ENCODE measurements at regions not wholly inside any gene's neighbourhood (a gene's known extent, or its start where the extent isn't known, plus 50 kb on each side); places are given as distances from the start of the nearest gene placed in this dataset.

DNA sequence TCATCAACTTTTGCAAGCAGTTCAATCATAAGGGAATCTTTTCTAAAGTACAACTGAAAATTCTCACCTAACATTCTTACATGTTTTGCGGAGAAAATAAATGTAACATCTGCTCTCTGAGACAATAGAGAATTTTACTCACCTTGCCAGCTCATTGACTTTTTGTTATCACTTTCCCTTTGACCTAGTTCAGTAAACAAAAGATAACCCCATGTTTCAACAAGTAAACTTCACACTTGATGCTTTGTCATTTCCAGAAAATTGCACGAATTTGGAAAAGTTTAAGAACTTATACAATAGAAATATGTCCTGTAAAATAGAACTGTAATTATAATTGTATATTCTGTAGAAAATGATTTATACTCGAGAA lies 1110.0 kb upstream of the ACVR2A start:
- no peaks in the 10 kb centered on the region for H3K4me1 ChIP-seq (ENCODE audit: control insufficient read depth, extremely low read depth, insufficient read depth, low read length)
- DNase-seq (ENCODE audit: low read depth in 2 of 2): no peak
- no peak overlapping the region for H3K4me2 ChIP-seq (ENCODE audit: extremely low read depth, insufficient read depth, low read length)
- TF ChIP-seq CTCF (conservative IDR thresholded peaks at IDR 0.05 in 1 of 2, IDR thresholded peaks at IDR 0.05 in 1 of 2; ENCODE audit: low read depth in 1 of 2, low read length in 2 of 2): no peak
- no peak for TF ChIP-seq EZH2 (IDR thresholded peaks at IDR 0.05; ENCODE audit: low read length, missing control alignments)
- no peak overlapping the region for H3K4me3 ChIP-seq (replicated peaks in 1 of 4; ENCODE audit: control extremely low read depth in 1 of 4, insufficient read depth in 1 of 4, low read depth in 3 of 4, low read length in 4 of 4)
- H3K27me3 ChIP-seq (ENCODE audit: control insufficient read depth, insufficient read depth, low read length): no peaks in the 10 kb centered on the region
- H2AFZ ChIP-seq (ENCODE audit: low read length): no peak overlapping the region
- no peaks in the 10 kb centered on the region for H3K9me3 ChIP-seq (ENCODE audit: control insufficient read depth, insufficient read depth, low read depth, low read length)
- H3K27ac ChIP-seq (ENCODE audit: insufficient read depth, low read length): no peak overlapping the region
- no peaks in the 10 kb centered on the region for H3K79me2 ChIP-seq (ENCODE audit: control insufficient read depth, insufficient read depth, low read length)
- no peak overlapping the region for H3K9ac ChIP-seq (ENCODE audit: insufficient read depth, low read length)
- no peaks in the 10 kb centered on the region for H4K20me1 ChIP-seq (ENCODE audit: control insufficient read depth, extremely low read depth, insufficient read depth, low read length)
- no peaks in the 10 kb centered on the region for H3K36me3 ChIP-seq (ENCODE audit: control insufficient read depth, insufficient read depth, low read length)

DNA sequence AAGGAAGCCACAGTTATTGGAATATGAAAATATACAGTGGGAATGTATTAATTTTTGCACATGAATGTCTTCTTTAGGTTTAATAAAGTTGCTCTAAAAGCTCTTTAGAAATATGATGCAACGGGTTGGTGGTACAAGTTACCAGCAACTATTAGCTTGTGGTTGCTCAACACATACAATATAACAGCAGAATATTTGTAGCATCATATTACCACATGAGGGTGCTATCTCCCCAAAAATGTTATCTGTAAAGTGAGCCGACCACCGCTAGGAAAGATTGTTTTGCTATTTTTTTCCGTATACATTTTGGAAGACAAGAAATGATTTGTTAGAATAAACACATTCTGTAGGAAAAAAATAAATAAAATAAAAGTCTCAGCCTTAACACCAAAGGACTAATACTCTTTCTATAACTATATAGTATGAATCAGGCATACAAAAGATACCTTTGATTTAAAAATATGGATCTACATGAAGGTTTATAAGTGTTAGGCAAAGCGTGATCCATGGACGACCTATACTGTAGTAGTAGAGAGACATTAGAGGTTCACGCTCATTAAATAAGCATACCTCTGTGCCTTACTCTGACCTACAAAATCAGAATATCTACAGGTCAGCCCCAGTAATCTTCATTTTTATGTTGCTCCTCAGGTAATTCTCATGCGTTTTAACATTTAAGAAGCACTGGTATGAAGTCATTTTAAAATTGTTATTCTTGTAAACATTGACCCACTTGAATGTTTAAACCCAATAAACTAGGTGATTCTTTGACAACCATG lies 1110.6 kb upstream of the ACVR2A start:
- Histone ChIP-seq H3K27ac (ENCODE audit: insufficient read depth, low read length) (no peak overlapping the region), H3K4me1 (ENCODE audit: control insufficient read depth, extremely low read depth, insufficient read depth, low read length) (no peaks in the 10 kb centered on the region)
- peak; percentile 39 to 53 for TF ChIP-seq CTCF (conservative IDR thresholded peaks at IDR 0.05 in 1 of 2, IDR thresholded peaks at IDR 0.05 in 1 of 2; ENCODE audit: low read depth in 1 of 2, low read length in 2 of 2)
- TF ChIP-seq EZH2 (IDR thresholded peaks at IDR 0.05; ENCODE audit: low read length, missing control alignments): no peak

DNA sequence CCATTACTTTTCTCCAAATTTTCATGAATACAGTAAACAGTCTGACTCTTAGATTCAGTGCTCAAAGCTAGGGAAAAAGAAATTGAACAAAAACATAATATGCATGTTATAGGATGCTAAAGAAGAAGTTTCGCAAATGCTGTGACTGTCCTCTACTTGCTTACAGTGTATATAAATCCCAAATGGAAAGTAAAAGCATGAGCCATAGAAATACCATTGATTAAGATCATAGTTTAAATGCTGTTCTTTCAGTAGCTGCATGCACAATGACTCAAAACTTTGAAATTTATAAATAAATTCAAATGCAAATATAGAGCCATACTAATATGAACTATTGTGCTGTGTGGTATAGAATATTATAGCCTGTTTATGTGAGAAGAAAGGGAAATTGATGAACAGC lies 1113.9 kb upstream of the ACVR2A start:
- H3K36me3 ChIP-seq (ENCODE audit: control insufficient read depth, insufficient read depth, low read length): no peaks in the 10 kb centered on the region
- no peak overlapping the region for H3K27ac ChIP-seq (ENCODE audit: insufficient read depth, low read length)
- no peaks in the 10 kb centered on the region for H3K79me2 ChIP-seq (ENCODE audit: control insufficient read depth, insufficient read depth, low read length)
- no peak overlapping the region for H3K4me3 ChIP-seq (replicated peaks in 1 of 4; ENCODE audit: control extremely low read depth in 1 of 4, insufficient read depth in 1 of 4, low read depth in 3 of 4, low read length in 4 of 4)
- TF ChIP-seq CTCF (conservative IDR thresholded peaks at IDR 0.05 in 1 of 2, IDR thresholded peaks at IDR 0.05 in 1 of 2; ENCODE audit: low read depth in 1 of 2, low read length in 2 of 2) (no peak), EZH2 (IDR thresholded peaks at IDR 0.05; ENCODE audit: low read length, missing control alignments) (no peak)
- no peaks in the 10 kb centered on the region for H3K9me3 ChIP-seq (ENCODE audit: control insufficient read depth, insufficient read depth, low read depth, low read length)
- DNase-seq (ENCODE audit: low read depth in 2 of 2): peak; percentile 5 to 55
- H4K20me1 ChIP-seq (ENCODE audit: control insufficient read depth, extremely low read depth, insufficient read depth, low read length): no peaks in the 10 kb centered on the region
- no peak overlapping the region for H2AFZ ChIP-seq (ENCODE audit: low read length)
- no peak overlapping the region for H3K4me2 ChIP-seq (ENCODE audit: extremely low read depth, insufficient read depth, low read length)
- no peak overlapping the region for H3K9ac ChIP-seq (ENCODE audit: insufficient read depth, low read length)
- no peaks in the 10 kb centered on the region for H3K27me3 ChIP-seq (ENCODE audit: control insufficient read depth, insufficient read depth, low read length)
- no peaks in the 10 kb centered on the region for H3K4me1 ChIP-seq (ENCODE audit: control insufficient read depth, extremely low read depth, insufficient read depth, low read length)

More for the DNA sequence above, 1110.6 kb upstream of the ACVR2A start:
- no peaks in the 10 kb centered on the region for H3K9me3 ChIP-seq (ENCODE audit: control insufficient read depth, insufficient read depth, low read depth, low read length)
- H3K79me2 ChIP-seq (ENCODE audit: control insufficient read depth, insufficient read depth, low read length): no peaks in the 10 kb centered on the region
- no peaks in the 10 kb centered on the region for H4K20me1 ChIP-seq (ENCODE audit: control insufficient read depth, extremely low read depth, insufficient read depth, low read length)
- H3K9ac ChIP-seq (ENCODE audit: insufficient read depth, low read length): no peak overlapping the region
- no peaks in the 10 kb centered on the region for H3K27me3 ChIP-seq (ENCODE audit: control insufficient read depth, insufficient read depth, low read length)
- H3K4me3 ChIP-seq (replicated peaks in 1 of 4; ENCODE audit: control extremely low read depth in 1 of 4, insufficient read depth in 1 of 4, low read depth in 3 of 4, low read length in 4 of 4): peak overlapping the region in 1 of 4 experiments; percentile 12
- no peaks in the 10 kb centered on the region for H3K36me3 ChIP-seq (ENCODE audit: control insufficient read depth, insufficient read depth, low read length)
- DNase-seq (ENCODE audit: low read depth in 2 of 2): peak; percentile 45 to 90
- H3K4me2 ChIP-seq (ENCODE audit: extremely low read depth, insufficient read depth, low read length): no peak overlapping the region
- H2AFZ ChIP-seq (ENCODE audit: low read length): no peak overlapping the region

Data from fibroblast of lung (primary cell).